ENCODE measurements at regions not wholly inside any gene's neighbourhood (a gene's known extent, or its start where the extent isn't known, plus 50 kb on each side); places are given as distances from the start of the nearest gene placed in this dataset.
"Not testable (repeated sequence)": the region's sequence is repeated elsewhere in the genome, so short reads cannot be mapped to it uniquely, and the experiment has no call there.

DNA sequence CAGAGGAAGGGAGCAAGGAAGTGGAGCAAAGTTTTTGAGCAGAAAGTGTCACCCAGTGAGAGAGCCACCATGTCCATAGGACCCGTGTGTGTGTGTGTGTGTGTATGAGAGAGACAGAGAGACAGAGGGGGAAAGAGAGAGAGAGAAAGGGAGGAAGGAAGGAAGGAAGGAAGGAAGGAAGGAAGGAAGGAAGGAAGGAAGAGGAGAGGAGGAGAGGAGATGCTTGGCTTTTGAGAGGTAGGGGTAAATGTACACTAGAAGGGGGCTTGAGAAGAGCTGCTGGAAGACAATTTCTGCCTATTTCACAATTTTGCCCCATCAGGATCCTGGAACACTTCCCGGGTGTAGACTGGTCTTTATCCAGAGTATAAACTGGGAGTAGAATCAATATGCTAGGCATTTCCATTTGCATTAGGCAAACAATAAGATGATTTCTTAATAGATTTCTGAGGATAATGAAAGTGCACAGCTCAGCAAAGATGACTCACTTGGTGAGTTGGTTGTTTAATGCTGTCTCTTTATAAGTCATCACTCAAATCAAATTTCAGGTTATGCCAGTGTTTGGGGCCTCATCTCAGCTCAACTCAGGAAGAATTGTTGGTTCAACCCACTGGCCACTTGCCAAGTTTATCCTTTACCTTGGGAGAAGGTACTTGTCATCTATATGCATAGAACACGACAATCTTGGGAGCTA lies 70.0 kb upstream of the FAM13C start:
- Mint-ChIP-seq H3K36me3 (no peaks in the 10 kb centered on the region), H3K27ac (no peak overlapping the region), H3K9me3 (peaks cover 7 to 9% of the 10 kb centered on the region in 2 donors)
- ATAC-seq (no peak), DNase-seq (ENCODE audit: low spot score in 2 of 2) (no peak)

DNA sequence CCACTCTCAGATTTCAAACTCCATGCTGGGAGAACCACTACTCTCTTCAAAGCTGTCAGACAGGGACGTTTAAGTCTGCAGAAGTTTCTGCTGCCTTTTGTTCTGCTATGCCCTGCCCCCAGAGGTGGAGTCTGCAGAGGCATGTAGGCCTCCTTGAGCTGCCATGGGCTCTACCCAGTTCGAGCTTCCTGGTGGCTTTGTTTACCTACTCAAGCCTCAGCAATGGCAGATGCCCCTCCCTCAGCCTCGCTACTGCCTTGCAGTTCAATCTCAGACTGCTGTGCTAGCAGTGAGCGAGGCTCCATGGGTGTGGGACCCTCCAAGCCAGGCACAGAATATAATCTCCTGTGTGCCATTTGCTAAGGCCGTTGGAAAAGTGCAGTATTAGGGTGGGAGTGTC lies 51.4 kb upstream of the FAM13C start:
- H3K27ac Mint-ChIP-seq; ATAC-seq; H3K36me3 Mint-ChIP-seq; DNase-seq (ENCODE audit: low spot score in 2 of 2): not testable (repeated sequence)
- H3K9me3 Mint-ChIP-seq = peaks cover 17 to 32% of the 10 kb centered on the region in 2 donors

Data from activated naive CD4-positive, alpha-beta T cell treated with anti-CD3 and anti-CD28 coated beads, Interleukin-2, amount 50 U/mL, for 72 hours (primary cell).